ENCODE measurements at regions not wholly inside any gene's neighbourhood (a gene's known extent, or its start where the extent isn't known, plus 50 kb on each side); places are given as distances from the start of the nearest gene placed in this dataset.
"Not testable (repeated sequence)": the region's sequence is repeated elsewhere in the genome, so short reads cannot be mapped to it uniquely, and the experiment has no call there.

DNA sequence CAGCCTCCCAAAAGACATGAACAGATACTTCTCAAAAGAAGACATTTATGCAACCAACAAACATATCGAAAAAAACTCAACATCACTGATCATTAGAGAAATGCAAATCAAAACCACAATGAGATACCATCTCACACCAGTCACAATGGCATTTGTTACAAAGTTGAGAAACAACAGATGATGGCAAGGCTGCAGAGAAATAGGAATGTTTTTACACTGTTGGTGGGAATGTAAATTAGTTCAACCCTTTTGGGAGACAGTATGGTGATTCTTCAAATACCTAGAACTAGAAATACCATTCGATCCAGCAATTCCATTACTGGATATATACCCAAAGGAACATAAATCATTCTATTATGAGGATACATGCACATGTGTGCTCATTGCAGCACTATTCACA, 1349.2 kb upstream of the GJE1 start:
- DNase-seq = not testable (repeated sequence)

DNA sequence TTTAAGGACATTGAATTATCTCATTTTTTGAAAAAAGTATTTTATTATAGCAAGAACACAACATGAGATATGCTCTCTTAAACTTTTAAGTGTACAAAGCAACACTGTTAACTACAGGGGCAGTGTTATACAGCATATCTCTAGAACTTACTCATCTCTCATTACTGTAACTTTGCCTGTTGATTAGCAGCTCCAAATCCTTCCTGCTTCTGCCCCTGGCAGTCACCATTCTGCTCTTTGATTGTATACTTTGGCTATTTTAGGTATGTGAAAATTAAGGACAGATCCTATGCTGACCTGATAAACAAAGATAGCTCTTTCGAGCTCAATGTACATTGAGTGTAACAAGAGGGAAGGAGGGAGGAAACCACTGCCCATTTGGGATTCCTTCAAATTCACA, 1349.8 kb upstream of the GJE1 start:
- DNase-seq = no peak

DNA sequence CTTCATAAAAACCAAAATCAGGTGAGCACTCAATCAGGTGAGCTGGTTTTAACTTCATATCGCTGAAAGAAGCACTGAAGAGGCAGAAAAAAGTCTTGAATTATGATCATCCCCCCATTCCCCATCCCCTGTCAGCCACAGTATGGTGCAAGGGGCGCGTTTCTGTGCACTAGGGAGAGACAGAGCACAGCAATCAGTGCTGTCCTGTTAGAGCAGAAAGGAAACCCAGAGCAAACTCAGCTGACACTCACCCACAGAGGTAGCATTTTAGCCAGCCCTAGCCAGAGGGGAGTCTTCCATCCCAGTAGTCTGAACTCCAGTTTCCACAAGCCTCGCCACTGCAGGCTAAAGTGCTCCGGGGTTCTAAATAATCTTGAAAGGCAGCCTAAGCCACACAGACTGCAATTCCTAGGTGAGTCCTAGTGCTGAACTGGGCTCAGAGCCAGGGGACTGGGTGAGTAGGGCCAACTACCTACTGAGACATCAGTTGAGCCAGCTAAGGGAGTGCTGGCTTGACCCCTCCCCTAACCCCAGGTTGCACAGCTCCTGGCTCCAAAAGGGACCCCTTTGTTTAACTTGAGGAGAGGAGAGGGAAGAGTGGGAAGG, 1352.6 kb upstream of the GJE1 start:
- no peak for DNase-seq

DNA sequence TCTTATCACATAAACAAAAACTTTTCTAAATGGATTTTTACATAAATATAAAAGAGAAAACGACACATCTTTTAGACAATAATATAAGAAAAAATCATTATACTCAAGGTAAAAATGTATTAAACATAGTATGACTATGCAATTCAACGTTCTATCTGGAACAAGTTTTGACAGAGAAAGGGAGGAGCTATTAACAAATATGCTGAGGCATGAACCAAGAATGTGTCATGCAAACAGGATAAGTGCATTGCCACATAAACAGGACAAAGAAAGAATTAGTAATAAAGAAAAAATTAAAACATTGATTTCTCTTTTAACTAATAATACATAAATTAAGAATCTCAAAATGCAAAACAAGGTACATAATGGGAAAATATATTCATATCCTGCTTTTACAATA, 1353.4 kb upstream of the GJE1 start:
- no peak for DNase-seq

DNA sequence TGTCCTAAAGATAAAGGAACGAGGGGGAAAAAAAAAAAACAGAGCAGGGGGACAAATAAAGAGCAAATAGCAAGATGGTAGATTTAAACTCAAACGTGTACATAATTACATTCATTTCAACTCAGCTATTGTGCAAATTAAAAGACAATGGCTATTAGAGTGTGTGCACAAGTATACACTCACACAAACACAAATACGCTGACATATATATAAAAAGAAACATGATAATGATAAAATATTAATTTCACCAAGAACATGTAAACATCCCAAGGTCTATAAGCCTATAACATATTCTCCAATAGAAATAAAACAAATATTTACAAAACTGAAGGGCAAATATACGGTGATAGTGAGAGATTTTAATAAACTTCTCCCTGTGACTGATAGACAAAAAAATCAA, 1354.9 kb upstream of the GJE1 start:
- no peak for DNase-seq

DNA sequence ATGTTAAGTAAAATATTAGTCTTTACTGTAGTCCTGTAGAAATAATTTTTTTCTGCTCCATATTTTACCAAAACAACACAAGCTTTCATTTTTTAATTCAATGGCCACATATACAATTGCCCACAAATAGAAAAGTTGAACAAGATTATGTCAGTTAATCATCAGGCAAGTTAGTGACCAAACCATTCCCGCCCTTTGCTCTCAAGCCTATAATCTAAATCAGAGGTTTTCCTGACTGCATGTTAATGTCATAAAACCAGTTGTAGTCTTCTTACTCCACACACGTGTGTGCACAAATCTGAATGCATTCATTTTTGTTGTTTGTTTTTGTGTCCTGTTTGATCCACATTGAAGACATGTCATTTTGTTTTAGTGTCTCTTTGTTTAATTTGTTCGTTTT, 1357.7 kb upstream of the GJE1 start:
- no peak for DNase-seq

DNA sequence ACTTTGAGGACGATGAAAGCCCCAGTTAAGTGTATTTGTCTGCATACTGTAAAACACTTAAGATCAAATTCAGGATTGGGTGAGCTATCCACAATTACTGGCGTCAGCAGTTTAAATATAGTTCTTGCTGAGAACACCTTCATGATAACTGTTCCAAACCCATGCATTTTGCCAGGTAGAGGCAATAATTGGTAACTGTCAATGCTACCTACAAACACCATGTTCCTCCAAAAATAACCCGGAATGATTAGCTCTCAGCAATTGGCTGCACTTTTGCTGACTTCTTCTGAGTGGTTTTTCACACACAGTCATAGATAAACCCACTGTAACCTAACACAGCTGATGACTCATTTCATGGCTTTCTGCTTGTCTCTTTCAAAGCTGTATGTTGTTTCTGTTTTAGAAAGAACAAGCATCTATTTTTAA, 1358.6 kb upstream of the GJE1 start:
- DNase-seq = no peak

DNA sequence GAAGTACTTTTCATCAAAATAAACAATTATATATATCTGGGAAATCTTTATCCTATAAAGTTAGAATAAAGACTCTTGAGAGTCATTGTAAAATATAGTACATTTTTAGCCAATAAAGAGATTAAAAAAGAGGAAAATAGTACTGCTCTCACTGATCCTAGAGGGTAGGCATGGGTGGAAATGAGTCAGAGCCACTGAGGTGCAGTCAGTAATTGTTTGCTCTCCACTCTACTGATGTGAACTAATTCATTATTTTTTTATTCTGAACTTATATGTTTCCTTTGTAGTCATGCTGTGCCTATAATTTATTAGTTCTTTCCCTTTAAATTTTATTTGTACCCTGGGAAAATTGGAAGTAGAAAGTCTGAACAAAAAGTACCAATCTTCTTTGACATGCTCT, 1359.4 kb upstream of the GJE1 start:
- DNase-seq = no peak

DNA sequence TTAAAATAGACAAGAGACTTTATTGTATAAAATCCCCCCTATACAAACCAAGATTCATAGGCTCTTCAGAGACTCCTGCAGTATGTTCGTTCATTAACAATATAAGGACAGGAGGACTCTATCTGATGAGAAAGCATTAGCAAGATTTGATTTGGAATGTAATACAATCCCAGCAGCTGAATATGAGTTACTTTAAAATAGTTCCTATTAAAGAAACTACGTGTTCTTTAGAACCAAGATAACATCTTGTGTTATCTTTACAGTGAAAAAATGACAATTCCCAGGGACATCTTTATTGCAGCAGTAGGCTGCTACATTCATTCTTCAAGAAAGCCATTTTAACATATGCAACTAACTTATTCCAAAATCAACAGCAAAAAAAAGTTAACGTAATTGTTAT, 1360.1 kb upstream of the GJE1 start:
- DNase-seq = no peak

DNA sequence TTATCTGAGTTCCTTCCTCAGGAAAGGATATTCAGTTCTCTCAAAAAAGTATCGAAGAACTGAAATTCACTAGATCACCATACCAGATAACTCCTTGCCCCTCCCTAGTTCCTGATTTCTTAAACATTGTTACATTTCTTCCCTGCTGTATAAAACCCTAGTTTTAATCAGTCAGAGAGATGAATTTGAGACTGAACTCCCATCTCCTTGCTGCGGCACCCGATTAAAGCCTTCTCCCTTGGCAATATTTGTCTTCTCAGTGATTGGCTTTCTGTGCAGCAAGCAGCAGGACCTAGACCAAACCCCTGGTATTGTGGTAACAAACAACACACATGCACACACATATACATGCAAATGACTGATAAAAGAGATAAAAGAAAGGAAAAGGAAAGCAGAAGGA, 1364.6 kb upstream of the GJE1 start:
- no peak for DNase-seq

DNA sequence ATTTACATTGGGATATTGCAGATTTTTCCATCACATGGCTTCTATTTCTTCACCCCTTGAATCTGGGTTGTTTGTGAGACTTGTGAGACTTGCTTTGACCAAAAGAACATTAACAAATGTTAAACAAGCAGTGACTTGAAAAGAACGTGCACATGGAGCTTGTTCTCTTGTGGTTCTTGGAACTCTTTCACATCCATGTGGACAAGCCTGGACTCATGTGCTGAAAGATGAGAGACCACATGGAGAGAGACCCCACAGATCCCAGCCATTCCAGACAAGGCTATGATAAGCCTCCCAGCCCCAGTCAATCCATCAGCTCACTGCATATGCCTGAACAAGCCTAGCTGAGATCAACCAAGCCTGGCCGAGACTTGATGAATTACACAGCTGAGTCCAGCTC, 1365.7 kb upstream of the GJE1 start:
- no peak for DNase-seq

DNA sequence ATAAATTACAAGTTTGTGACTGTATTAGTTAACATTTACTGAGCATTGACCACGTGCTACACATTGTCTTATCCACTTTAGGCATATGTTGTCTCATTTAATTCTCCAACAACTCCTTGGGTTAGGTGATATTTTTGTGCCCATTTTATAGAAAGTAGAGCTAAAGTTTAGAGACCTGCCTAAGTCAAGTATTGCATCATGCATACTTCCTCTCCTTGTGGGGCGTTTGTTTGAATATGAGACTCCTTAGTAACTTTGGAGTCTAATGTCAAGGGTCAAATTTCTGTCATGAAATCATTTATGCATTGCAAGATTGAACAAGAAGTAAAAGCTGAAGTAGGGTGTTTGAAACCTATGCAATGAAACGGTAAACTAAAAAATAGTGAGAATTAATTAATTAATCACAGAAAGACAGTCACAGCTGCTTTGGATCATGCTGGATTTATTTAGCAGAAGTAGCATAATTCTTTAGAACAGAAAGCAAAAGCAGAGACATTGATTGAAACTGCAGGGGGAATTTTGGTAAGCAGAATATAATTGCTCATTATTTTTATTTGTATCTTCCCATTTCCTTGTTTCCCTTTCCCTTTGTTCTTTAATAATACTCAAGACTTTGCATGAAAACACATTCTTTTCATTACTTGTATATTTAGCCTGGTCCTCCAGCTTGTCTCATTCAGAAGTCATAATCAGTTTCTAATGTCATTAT, 1374.4 kb upstream of the GJE1 start:
- no peak for DNase-seq

DNA sequence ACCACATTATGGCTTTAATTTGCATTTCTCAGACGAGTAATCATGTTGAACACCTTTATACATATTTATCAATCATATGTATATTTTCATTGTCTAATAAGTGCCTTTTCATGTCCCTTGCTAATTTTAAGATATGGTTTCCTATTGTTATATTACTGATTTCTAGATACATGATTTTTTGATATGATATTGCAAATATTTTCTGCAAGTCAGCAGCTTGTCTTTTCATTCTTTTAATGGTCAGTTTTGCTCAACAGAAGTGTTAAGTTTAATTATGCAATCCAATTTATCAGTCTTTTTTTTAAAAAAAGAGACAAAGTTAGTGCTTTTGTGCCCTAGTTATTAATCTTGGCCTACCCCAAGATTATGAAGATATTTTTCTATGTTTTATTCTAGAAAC, 1377.8 kb upstream of the CITED2 start:
- DNase-seq = no peak

DNA sequence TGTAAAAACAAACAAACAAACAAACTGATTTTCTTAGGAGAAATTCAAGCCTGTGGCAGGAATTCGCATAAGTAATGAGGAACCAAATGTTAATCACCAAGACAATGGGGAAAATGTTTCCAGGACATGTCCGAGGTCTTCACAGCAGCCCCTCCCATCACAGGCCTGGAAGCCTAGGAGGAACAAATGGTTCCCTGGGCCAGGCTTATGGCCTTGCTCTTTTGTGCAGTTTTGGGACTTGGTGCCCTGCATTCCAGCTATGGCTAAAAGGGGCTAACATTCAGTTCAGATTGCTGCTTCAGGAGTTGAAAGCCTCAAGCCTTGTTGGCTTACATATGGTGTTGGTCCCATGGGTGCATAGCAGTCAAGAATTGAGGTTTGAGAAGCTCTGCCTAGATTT, 1372.7 kb upstream of the CITED2 start:
- no peak for DNase-seq

DNA sequence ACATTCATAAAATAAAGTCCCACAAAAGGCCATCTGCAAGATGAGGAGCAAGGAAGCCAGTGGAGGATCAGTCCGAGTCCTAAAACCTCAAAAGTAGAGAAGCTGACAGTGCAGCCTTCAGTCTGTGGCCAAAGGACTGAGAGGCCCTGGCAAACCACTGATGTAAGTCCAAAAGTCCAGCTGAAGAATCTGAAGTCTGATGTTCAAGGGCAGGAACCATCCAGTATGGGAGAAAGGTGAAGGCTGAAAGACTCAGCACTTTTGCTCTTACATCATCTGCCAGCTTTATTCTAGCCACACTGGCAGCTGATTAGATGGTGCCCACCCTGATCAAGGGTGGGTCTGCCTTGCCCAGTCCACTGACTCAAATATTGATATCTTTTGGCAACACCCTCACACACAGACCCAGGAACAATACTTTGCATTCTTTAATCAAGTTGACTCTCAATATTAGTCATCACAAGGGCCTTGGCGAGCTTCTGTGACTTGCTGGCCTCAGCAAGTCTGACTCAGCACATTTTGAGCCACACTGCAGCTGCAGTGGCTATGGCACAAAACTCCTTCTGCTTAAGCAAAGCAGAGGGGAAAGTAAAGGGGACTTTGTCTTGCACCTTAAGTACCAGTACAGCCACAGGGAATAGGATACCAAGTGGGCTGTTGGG, 1370.3 kb upstream of the CITED2 start:
- DNase-seq = no peak

DNA sequence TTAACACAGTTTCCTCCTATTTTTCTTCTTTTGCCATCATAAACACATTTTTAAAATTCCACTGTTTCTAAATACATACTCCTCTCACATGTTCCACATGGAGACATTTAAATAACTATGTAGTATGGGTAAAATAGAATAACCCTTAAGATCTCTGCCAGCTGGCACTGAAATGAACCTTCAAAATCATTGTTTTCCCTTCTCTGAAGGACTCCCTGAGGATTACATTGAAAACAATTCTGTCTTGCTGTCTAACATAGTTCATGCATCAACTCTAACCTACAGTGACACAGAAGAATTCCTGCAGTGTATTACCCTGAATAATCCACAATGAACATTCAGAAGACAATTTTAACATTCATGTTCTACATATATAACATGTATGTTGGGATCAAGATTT, 1361.8 kb upstream of the CITED2 start:
- no peak for DNase-seq

DNA sequence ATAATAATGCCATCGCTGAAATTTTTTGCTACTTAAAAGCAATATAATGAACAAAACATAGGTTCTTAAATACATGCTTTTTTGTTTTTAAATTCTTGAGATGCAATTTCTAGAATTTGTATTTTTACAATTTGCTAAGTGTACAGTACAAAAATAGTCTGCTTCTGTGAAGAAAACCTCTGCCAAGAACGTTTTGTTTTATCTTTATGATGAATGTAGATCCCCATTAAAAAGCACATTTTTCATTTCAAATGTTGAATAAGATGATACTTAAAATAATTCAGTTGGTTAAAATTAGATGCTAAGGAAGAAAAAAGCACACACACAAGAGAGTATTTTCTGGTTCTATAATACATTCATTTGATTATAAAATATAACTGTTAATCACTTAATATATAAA, 1358.5 kb upstream of the CITED2 start:
- no peak for DNase-seq

DNA sequence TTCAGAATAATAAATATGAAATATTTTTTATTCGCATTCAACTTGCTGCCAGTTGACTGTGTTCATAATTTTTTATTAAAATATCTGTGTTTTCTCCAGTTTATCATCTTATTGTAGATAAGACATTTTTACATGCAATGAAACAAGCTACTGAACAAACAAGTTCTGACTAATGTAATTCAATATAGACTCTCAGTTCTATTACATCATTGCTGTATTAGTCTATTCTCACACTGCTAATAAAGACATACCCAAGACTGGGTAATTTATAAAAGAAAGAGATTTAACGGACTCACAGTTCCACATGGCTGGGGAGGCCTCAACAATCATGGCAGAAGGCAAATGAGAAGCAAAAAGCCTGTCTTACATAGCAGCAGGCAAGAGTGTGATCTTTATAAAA, 1357.7 kb upstream of the CITED2 start:
- DNase-seq = no peak

DNA sequence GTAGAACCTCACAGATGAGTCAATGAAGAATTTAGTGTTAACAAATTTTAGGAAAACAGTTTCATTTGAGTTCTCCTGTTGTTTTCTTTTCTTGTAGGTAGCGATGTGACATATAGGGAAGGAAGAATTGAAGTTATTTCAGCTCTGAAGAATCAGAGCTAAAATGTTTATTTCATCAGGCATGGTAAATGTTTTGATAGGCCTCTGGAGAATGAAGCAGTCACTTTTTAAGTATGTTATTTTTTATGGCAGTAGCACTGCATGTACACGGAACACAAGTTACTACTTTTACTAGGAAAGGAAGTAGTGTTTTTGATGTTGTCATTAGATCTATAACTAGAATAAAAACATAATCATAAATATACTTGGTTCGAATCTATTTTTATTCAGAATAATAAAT, 1357.3 kb upstream of the CITED2 start:
- no peak for DNase-seq

DNA sequence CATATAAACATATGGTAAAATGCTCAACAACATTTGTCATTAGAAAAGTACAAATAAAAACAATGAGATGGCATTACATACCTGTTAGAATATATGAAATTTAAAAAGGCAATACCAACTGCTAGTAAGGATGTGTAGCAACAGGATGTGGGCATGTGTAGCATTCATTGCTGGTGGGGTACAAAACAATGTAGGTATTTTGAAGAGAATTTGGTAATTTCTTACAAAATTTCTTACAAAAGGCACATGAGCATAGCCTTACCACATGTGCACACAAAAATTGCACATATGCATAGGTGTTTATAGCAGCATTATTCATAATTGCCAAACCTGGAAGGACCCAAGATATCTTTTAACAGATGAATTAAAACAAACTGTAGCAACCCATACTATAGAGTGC, 1355.1 kb upstream of the CITED2 start:
- DNase-seq = no peak

DNA sequence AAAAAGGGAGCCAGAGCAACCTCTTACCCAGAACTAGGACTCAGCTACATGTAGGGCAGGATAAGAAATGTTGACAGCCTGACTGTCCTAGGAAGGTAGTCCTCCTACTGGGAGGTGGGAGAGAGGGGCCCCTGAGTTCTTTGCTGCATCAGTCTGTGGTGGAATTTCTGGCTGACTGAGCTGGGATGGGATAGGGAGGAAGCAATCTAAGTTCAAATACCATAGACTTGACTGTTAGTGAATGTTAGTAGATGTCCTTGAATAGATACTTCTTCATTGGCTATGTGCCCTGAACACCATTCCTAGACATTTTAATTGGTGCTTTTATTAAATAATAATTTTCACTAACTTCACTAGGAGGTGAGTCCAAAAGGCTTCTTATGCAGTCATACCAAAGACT, 1343.6 kb upstream of the CITED2 start:
- DNase-seq = no peak

DNA sequence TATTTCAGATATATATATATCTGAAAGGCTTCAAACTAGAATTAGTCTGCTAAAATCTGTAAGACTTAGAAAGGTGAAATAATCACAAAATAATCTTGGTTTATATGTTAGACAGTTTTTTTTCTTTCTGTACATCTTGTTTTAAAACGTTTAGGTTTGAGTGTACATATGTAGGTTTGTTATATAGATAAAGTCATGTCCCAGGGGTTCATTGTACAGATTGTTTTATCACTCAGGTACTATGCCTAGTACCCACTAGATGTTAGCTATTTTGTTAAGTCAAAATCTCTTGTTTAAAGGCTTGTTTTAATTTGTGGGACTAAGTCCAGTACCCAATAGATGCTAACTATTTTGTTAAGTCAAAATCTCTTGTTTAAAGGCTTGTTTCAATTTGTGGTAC, 1339.0 kb upstream of the CITED2 start:
- DNase-seq = no peak

DNA sequence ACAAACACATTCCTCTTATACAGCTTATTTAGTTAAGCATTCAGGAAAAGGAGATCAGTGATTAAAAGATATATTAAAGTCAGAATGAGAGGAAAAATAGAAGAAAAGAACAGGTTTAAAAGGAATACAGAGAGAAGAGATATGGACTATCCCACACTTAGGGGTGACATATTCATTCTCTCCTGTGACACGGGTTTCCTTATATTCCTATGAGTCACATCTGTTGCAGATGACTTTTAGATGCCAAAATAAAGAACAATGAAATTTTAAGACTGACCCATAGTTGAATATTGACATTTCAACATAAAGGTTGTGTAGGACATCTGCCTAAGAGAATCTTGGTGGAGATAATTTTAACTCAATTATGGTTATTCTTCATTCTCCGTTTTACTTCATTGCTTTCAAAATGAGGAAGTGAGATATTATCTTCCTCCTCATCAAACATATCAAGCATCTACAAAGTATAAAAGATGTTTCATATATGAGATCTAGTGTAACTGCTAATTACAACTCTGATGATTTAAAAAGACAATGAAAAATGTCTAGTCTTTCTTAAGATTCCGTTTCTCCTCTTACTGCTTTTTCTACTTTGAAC, 1336.7 kb upstream of the CITED2 start:
- no peak for DNase-seq

DNA sequence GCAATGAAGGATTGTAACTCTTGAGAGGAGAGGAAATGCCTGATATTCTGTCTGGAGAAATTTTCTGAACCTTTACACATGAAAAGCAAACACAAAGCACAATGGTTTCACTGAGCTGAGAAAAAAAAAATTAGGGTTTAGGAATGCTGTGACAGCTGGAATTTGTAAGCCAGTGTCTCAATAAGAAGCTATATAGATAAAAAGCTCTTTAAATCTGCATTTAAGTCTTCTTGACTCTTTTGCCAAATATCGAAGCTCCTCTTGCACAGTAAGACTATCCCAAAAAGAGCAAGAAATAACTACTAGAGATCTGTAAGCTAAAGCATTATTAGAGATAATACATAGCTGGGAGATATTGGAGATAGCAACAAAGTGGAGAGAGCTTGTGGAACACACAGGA, 1334.0 kb upstream of the CITED2 start:
- DNase-seq = no peak
